Upper lobe of left lung (tissue), 6 donors: ENCODE measurements at regions not wholly inside any gene's neighbourhood (a gene's known extent, or its start where the extent isn't known, plus 50 kb on each side); places are given as distances from the start of the nearest gene placed in this dataset.

Experiments
- ATAC-seq, 2 donors: fragments of 200-7000 bp; cut with Tn5 transposase; one replicate each; pipeline ENCODE4 v1.9.1; 2022; ENCODE audit warnings: mild to moderate bottlenecking in 2 of 2, moderate library complexity in 2 of 2; ENCODE audit not compliant: low FRiP score in 2 of 2
- DNase-seq, 2 donors: peaks; one replicate each; pipeline ENCODE4 v3.0.0-alpha.2; 2019 to 2020
- H3K27ac ChIP-seq, 4 donors: fragments of 200-600 bp; sonication (generic); one replicate each; pipeline ENCODE4 v1.5.1; 2016 to 2019
- H3K27me3 ChIP-seq, 4 donors: fragments of 200-600 bp; sonication (generic); one replicate each; pipeline ENCODE4 v1.5.1; 2017 to 2019
- H3K36me3 ChIP-seq, 4 donors: fragments of 200-600 bp; sonication (generic); one replicate each; pipeline ENCODE4 v1.5.1; 2016 to 2019
- H3K4me1 ChIP-seq, 4 donors: fragments of 200-600 bp; sonication (generic); one replicate each; pipeline ENCODE4 v1.5.1; 2018 to 2019
- H3K4me3 ChIP-seq, 4 donors: fragments of 200-600 bp; sonication (generic); one replicate each; pipeline ENCODE4 v1.5.1; 2017 to 2019; ENCODE audit warnings: mild to moderate bottlenecking in 2 of 4, moderate library complexity in 1 of 4
- H3K9me3 ChIP-seq, 4 donors: fragments of 200-600 bp; sonication (generic); one replicate each; pipeline ENCODE4 v1.5.1; 2018 to 2019
- EP300 ChIP-seq, 4 donors: sonication (generic); formaldehyde crosslinking; IDR thresholded peaks; one replicate each; pipeline ENCODE4 v1.5.1; 2017; ENCODE audit warnings: antibody characterized with exemption in 4 of 4, control low read depth in 2 of 4
- POLR2A ChIP-seq, 4 donors: fragments of 450-650 bp; IDR thresholded peaks; one replicate each; pipeline ENCODE4 v1.5.1; 2016 to 2017; ENCODE audit warnings: antibody characterized with exemption in 4 of 4, mild to moderate bottlenecking in 2 of 4
- POLR2AphosphoS5 ChIP-seq, 2 donors: sonication (generic); formaldehyde crosslinking; IDR thresholded peaks; one replicate each; pipeline ENCODE4 v1.5.1; 2017; ENCODE audit warnings: antibody characterized with exemption in 2 of 2
- WGBS, 2 donors: methylation state at CpG; one replicate each; pipeline ENCODE4 v1.1.5; 2017 to 2018; 5-methylcytosine and 5-hydroxymethylcytosine counted together
- TF ChIP-seq, protein P1 (sequence below), 6 experiments: fragments of 450-650 bp in 4 of 6; fragments of 200-600 bp in 2 of 6; sonication (generic) in 2 of 6; IDR thresholded peaks; one replicate each; pipeline ENCODE4 v1.5.1; 2016 to 2019; ENCODE audit warnings: antibody characterized with exemption in 6 of 6
- donor health status: DM: no; HTN: no; CAD: no; lungs with moderate emphysema.
- donor health status: DM: no; HTN: yes; CAD: no; lungs with severe emphysema.

DNA sequence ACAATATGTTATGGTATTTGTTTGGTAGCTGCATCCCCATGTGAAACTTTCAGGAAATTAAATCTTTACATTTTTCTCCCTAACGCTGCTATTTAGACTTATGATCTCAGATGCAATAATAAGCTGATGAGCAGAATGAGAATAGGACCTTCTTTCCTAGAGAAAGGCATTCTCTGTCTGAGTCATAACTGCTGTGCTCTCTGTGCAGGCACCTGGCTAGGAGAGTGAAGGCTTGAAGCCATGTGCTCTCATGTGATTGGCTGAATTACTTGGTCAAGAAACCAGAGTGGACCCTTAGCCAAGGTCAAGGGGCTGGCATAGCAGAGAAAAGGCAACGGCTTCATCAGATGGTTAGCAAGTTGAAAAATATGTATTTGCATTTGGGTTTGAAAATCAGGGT lies 185.0 kb downstream of the ADAMTS15 start:
- TF ChIP-seq POLR2AphosphoS5 (IDR thresholded peaks at IDR 0.05) (no peak), EP300 (IDR thresholded peaks at IDR 0.05) (no peak), POLR2A (IDR thresholded peaks at IDR 0.05) (no peak)
- TF ChIP-seq, protein P1, sequence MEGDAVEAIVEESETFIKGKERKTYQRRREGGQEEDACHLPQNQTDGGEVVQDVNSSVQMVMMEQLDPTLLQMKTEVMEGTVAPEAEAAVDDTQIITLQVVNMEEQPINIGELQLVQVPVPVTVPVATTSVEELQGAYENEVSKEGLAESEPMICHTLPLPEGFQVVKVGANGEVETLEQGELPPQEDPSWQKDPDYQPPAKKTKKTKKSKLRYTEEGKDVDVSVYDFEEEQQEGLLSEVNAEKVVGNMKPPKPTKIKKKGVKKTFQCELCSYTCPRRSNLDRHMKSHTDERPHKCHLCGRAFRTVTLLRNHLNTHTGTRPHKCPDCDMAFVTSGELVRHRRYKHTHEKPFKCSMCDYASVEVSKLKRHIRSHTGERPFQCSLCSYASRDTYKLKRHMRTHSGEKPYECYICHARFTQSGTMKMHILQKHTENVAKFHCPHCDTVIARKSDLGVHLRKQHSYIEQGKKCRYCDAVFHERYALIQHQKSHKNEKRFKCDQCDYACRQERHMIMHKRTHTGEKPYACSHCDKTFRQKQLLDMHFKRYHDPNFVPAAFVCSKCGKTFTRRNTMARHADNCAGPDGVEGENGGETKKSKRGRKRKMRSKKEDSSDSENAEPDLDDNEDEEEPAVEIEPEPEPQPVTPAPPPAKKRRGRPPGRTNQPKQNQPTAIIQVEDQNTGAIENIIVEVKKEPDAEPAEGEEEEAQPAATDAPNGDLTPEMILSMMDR (IDR thresholded peaks at IDR 0.05): no peak
- no peaks in the 10 kb centered on the region for H3K9me3 ChIP-seq
- H3K27ac ChIP-seq: no peak overlapping the region
- ATAC-seq (no peak), DNase-seq (no peak)
- no peak overlapping the region for H3K4me3 ChIP-seq
- no peaks in the 10 kb centered on the region for H3K36me3 ChIP-seq
- peaks cover 6 to 16% (median 11%) of the 10 kb centered on the region in 4 donors for H3K4me1 ChIP-seq
- no peaks in the 10 kb centered on the region for H3K27me3 ChIP-seq
- WGBS, 2 donors: 53 to 75% methylated on average over 2 of the region's 2 CpGs

DNA sequence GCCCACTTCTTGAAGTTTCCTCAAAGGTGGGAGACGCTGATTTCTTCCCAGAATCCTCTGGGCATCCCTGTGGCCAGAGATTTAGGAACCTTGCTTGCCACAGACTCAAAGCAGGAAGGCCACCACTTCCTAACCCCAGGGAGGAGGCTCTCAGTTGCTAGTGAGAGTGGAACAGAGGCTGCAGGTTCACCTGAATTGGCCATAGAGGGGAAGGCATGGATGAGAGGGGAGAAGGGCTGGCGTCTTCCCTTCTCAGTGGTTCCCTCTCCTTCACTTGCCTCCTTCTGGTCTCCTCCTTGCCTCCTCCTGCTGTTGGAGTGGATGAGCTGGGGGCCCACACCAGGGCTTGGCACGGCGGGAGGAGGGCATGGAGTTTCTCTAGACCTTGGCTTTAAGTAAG lies 185.7 kb downstream of the ADAMTS15 start:
- ATAC-seq (no peak), DNase-seq (no peak)
- Histone ChIP-seq H3K9me3 (no peaks in the 10 kb centered on the region), H3K4me1 (peaks cover 7 to 18% (median 14%) of the 10 kb centered on the region in 4 donors), H3K27ac (no peak overlapping the region), H3K27me3 (no peaks in the 10 kb centered on the region), H3K4me3 (no peak overlapping the region), H3K36me3 (no peaks in the 10 kb centered on the region)
- WGBS, 2 donors: 83 to 88% methylated on average over 4 of the region's 4 CpGs
- TF ChIP-seq POLR2AphosphoS5 (IDR thresholded peaks at IDR 0.05): no peak
- no peak for TF ChIP-seq EP300 (IDR thresholded peaks at IDR 0.05)
- no peak for TF ChIP-seq POLR2A (IDR thresholded peaks at IDR 0.05)
- TF ChIP-seq, protein P1 (IDR thresholded peaks at IDR 0.05): no peak

DNA sequence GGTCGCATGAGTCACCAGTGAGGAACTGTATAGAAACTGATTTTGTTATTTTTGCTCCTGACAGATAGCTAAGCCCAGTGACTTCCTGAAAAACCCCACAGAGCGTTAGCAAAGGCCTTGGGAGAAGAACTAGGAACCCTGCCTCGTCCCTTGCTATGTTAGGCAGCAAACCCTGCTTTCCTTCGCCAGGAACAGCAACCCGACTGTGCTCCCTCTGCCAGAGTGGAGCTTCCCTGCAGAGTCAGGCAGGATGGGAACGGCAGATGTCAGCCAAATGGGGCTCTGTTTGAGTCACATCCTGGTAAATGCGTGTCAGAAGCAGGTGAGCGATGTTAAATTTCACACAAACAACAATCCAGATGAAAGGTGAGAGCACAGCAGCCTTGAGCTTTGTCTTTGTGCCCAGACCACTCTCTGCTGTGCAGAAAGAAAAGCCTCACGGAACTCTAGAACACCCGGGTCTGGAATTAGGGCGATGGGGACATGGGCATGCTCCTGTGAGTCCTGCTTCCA lies 186.6 kb downstream of the ADAMTS15 start:
- Histone ChIP-seq H3K4me3 (no peak overlapping the region), H3K27ac (no peak overlapping the region), H3K27me3 (no peaks in the 10 kb centered on the region), H3K4me1 (peaks cover 7 to 18% (median 14%) of the 10 kb centered on the region in 4 donors), H3K36me3 (no peaks in the 10 kb centered on the region), H3K9me3 (no peaks in the 10 kb centered on the region)
- DNase-seq (no peak), ATAC-seq (no peak)
- WGBS, 2 donors: 60 to 74% methylated on average over 10 to 11 of the region's 11 CpGs
- no peak for TF ChIP-seq POLR2AphosphoS5 (IDR thresholded peaks at IDR 0.05)
- TF ChIP-seq, protein P1 (IDR thresholded peaks at IDR 0.05): no peak
- TF ChIP-seq POLR2A (IDR thresholded peaks at IDR 0.05): no peak
- no peak for TF ChIP-seq EP300 (IDR thresholded peaks at IDR 0.05)

DNA sequence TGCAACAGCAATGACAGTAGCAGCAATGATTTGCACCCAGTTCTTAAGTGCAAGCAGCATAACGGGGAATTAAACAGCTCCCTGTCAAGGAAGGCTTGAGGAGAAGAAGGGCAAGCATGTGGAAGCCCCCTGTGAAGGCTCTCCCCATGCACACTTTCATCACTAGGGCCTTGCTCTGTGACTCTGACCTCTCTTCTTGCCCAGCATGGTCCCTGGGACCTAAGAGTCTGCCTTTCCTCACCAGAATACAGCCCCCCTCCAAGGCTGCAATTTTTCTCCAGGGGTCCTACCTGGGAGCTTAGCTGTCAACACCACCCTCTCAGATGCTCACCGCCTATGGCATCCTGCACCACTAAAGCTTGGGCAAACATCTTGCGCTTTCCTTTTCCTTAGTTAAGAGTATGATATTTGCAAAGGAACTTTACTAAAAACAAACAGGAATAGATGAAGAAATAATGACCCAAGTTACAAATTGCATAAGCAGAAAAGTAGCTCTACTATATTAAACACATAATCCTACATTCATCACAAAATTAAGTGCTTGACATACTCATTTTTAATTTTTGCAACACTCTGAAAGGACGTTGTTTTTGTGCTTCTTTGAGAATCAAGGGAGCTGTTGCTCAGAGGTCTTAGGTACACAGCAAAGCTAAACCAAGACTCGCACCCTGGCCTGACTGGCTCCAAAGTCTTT lies 187.6 kb downstream of the ADAMTS15 start:
- H3K4me3 ChIP-seq: no peak overlapping the region
- 58 to 64% methylated on average over 5 of the region's 5 CpGs for WGBS, 2 donors
- H3K9me3 ChIP-seq: no peaks in the 10 kb centered on the region
- H3K27ac ChIP-seq: peak overlapping the region in 1 of 4 donors; percentile 11
- no peaks in the 10 kb centered on the region for H3K27me3 ChIP-seq
- no peak for ATAC-seq
- TF ChIP-seq POLR2A (IDR thresholded peaks at IDR 0.05) (no peak), POLR2AphosphoS5 (IDR thresholded peaks at IDR 0.05) (no peak), EP300 (IDR thresholded peaks at IDR 0.05) (no peak)
- TF ChIP-seq, protein P1 (IDR thresholded peaks at IDR 0.05): no peak
- DNase-seq: no peak
- no peaks in the 10 kb centered on the region for H3K36me3 ChIP-seq
- peaks cover 7 to 18% (median 14%) of the 10 kb centered on the region in 4 donors for H3K4me1 ChIP-seq
